Vagina (tissue), 2 donors: ENCODE measurements at regions not wholly inside any gene's neighbourhood (a gene's known extent, or its start where the extent isn't known, plus 50 kb on each side); places are given as distances from the start of the nearest gene placed in this dataset.

Experiments used
- DNase-seq, 2 donors: peaks; one replicate each; pipeline ENCODE4 v3.0.0-alpha.2; 2017; ENCODE audit errors: extremely low spot score in 2 of 2
- H3K27ac ChIP-seq: fragments of 200-600 bp; sonication (generic); one replicate; pipeline ENCODE4 v1.5.1; 2019
- H3K27me3 ChIP-seq: fragments of 200-600 bp; sonication (generic); one replicate; pipeline ENCODE4 v1.5.1; 2019
- H3K36me3 ChIP-seq, 2 donors: fragments of 200-600 bp; sonication (generic); one replicate each; pipeline ENCODE4 v1.5.1; 2017 to 2019
- H3K4me1 ChIP-seq: fragments of 200-600 bp; sonication (generic); one replicate; pipeline ENCODE4 v1.5.1; 2019
- H3K4me3 ChIP-seq, 2 donors: fragments of 200-600 bp; sonication (generic); 1 replicate in 1 of 2; 2 replicates in 1 of 2; pipeline ENCODE4 v1.5.1; 2016 to 2019
- H3K9me3 ChIP-seq: fragments of 200-600 bp; sonication (generic); one replicate; pipeline ENCODE4 v1.5.1; 2019
- POLR2A ChIP-seq, 2 donors: fragments of 450-650 bp; IDR thresholded peaks; one replicate each; pipeline ENCODE4 v1.6.1; 2017; ENCODE audit warnings: antibody characterized with exemption in 2 of 2, mild to moderate bottlenecking in 2 of 2, moderate library complexity in 2 of 2
- POLR2AphosphoS5 ChIP-seq, 2 donors: sonication (generic); formaldehyde crosslinking; IDR thresholded peaks; one replicate each; pipeline ENCODE4 v1.9.0; 2017; ENCODE audit warnings: antibody characterized with exemption in 2 of 2, mild to moderate bottlenecking in 2 of 2, low read depth in 1 of 2; ENCODE audit not compliant: insufficient read depth in 1 of 2
- intact Hi-C: fragments of 100-400 bp; cut with DNase I; formaldehyde crosslinking; loops from one replicate; pipeline ENCODE4 v1.15.1; 2023
- TF ChIP-seq, protein P1 (sequence below), 3 experiments: fragments of 450-650 bp in 2 of 3; fragments of 200-600 bp in 1 of 3; sonication (generic) in 1 of 3; IDR thresholded peaks; one replicate each; pipeline ENCODE4 v1.5.1; 2017 to 2019; ENCODE audit warnings: antibody characterized with exemption in 3 of 3, mild to moderate bottlenecking in 2 of 3, moderate library complexity in 2 of 3

- TF ChIP-seq POLR2A (IDR thresholded peaks at IDR 0.05) (no peak), POLR2AphosphoS5 (IDR thresholded peaks at IDR 0.05; ENCODE audit: insufficient read depth in 1 of 2, low read depth in 1 of 2) (no peak)
- TF ChIP-seq, protein P1, sequence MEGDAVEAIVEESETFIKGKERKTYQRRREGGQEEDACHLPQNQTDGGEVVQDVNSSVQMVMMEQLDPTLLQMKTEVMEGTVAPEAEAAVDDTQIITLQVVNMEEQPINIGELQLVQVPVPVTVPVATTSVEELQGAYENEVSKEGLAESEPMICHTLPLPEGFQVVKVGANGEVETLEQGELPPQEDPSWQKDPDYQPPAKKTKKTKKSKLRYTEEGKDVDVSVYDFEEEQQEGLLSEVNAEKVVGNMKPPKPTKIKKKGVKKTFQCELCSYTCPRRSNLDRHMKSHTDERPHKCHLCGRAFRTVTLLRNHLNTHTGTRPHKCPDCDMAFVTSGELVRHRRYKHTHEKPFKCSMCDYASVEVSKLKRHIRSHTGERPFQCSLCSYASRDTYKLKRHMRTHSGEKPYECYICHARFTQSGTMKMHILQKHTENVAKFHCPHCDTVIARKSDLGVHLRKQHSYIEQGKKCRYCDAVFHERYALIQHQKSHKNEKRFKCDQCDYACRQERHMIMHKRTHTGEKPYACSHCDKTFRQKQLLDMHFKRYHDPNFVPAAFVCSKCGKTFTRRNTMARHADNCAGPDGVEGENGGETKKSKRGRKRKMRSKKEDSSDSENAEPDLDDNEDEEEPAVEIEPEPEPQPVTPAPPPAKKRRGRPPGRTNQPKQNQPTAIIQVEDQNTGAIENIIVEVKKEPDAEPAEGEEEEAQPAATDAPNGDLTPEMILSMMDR (IDR thresholded peaks at IDR 0.05), result no peak
- Histone ChIP-seq H3K27me3 (no peaks in the 10 kb centered on the region), H3K27ac (no peak overlapping the region), H3K9me3 (no peaks in the 10 kb centered on the region), H3K4me1 (no peaks in the 10 kb centered on the region), H3K4me3 (no peak overlapping the region), H3K36me3 (no peaks in the 10 kb centered on the region)
- intact Hi-C loops, result no loop called here
- no peak for DNase-seq
These were observed 135.1 kb downstream of the TBXT start for GRCh38 chr6:166032366-166033200.

GRCh38 chr6:166031275-166031674 is 136.4 kb downstream of the TBXT start:
- H3K27me3 ChIP-seq, result no peaks in the 10 kb centered on the region
- no peaks in the 10 kb centered on the region for H3K4me1 ChIP-seq
- TF ChIP-seq, protein P1 (IDR thresholded peaks at IDR 0.05), result no peak
- TF ChIP-seq POLR2A (IDR thresholded peaks at IDR 0.05), result no peak
- TF ChIP-seq POLR2AphosphoS5 (IDR thresholded peaks at IDR 0.05; ENCODE audit: insufficient read depth in 1 of 2, low read depth in 1 of 2), result no peak
- no peak for DNase-seq
- H3K27ac ChIP-seq, result no peak overlapping the region
- H3K36me3 ChIP-seq, result no peaks in the 10 kb centered on the region
- H3K9me3 ChIP-seq, result no peaks in the 10 kb centered on the region
- no peak overlapping the region for H3K4me3 ChIP-seq
- intact Hi-C loops, result no loop called here

DNA sequence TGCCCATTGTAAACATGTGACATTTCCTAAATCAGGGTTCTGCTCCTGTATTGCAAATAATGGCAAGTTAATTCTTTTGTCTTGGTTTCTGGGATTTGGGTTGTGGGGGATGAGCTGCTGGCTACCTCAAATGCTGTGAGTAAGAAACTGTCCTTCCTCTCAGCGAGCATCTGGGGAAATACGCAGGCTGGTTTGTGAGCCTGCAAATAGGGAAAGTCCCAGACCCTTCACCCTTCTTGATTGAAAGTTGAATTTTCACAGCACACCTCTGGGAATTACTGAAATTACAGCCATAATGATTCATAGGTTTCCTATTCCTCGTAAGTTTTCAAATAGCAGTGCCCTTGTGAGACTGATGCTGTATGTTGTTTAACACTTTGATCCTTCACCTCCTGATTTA is 138.1 kb downstream of the TBXT start:
- intact Hi-C loops, result no loop called here
- no peaks in the 10 kb centered on the region for H3K9me3 ChIP-seq
- DNase-seq, result no peak
- H3K27me3 ChIP-seq, result no peaks in the 10 kb centered on the region
- H3K4me3 ChIP-seq, result no peak overlapping the region
- TF ChIP-seq, protein P1 (IDR thresholded peaks at IDR 0.05), result no peak
- TF ChIP-seq POLR2A (IDR thresholded peaks at IDR 0.05) (no peak), POLR2AphosphoS5 (IDR thresholded peaks at IDR 0.05; ENCODE audit: insufficient read depth in 1 of 2, low read depth in 1 of 2) (no peak)
- H3K4me1 ChIP-seq, result no peaks in the 10 kb centered on the region
- H3K36me3 ChIP-seq, result no peaks in the 10 kb centered on the region
- H3K27ac ChIP-seq, result no peak overlapping the region

DNA sequence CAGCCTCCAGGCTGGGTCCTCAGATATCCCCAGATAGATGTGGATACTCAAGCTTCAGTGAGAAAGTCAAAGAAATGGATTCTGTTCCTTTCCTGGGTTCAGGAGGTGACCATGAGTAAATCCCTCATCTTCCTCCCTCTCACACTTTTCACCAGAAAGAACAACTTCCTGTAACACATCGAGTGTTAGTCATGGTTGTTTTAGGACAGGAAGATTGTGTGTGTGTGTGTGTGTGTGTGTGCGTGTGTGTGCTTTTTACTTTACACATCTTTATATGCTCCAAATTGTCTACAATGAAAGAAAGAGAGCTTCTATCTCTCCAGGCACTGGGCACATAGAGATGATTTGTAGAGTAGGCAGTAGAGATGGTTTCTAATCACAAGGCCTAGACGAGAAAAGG is 139.9 kb downstream of the TBXT start:
- DNase-seq, result no peak
- Histone ChIP-seq H3K9me3 (no peaks in the 10 kb centered on the region), H3K36me3 (no peaks in the 10 kb centered on the region), H3K27me3 (no peaks in the 10 kb centered on the region), H3K4me1 (no peaks in the 10 kb centered on the region), H3K27ac (no peak overlapping the region), H3K4me3 (no peak overlapping the region)
- TF ChIP-seq POLR2A (IDR thresholded peaks at IDR 0.05), result no peak
- TF ChIP-seq, protein P1 (IDR thresholded peaks at IDR 0.05), result no peak
- TF ChIP-seq POLR2AphosphoS5 (IDR thresholded peaks at IDR 0.05; ENCODE audit: insufficient read depth in 1 of 2, low read depth in 1 of 2), result no peak
- intact Hi-C loops, result no loop called here

DNA sequence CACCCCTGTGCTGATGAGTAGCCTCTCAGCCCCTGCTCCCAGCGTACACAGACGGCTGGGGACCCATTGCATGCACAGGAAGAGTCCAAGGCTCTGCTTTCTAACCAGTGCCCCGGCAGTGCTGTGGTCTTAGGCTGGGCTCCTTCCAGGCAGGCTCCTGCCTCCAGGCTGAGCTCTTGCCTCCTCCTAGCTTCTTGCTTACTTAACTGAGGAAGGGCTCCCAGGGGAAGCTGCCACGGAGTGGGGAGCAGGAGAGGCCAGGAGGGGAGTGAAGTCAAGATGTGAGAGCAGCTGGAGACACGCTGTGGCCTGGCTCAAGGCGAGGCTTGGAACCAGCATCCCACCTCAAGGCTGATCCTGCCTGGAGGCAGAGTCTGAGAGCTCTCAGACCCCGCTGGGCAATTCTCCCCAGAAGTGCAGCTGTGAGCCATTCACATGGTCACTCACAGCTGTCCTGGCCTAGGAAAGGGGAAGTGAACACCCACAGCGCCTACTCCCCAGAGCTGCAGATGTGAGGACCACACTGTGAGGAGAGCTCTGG is 141.0 kb downstream of the TBXT start:
- intact Hi-C loops, result no loop called here

More for the DNA sequence above, 141.0 kb downstream of the TBXT start:
- no peak overlapping the region for H3K27ac ChIP-seq
- no peak for DNase-seq
- H3K4me1 ChIP-seq, result no peaks in the 10 kb centered on the region
- no peak for TF ChIP-seq POLR2AphosphoS5 (IDR thresholded peaks at IDR 0.05; ENCODE audit: insufficient read depth in 1 of 2, low read depth in 1 of 2)
- TF ChIP-seq, protein P1 (IDR thresholded peaks at IDR 0.05), result no peak
- no peaks in the 10 kb centered on the region for H3K9me3 ChIP-seq
- no peaks in the 10 kb centered on the region for H3K27me3 ChIP-seq
- H3K36me3 ChIP-seq, result no peaks in the 10 kb centered on the region
- no peak overlapping the region for H3K4me3 ChIP-seq
